Midbrain (tissue), 1 donor: ENCODE measurements at regions not wholly inside any gene's neighbourhood (a gene's known extent, or its start where the extent isn't known, plus 50 kb on each side); places are given as distances from the start of the nearest gene placed in this dataset.
"Not testable (repeated sequence)": the region's sequence is repeated elsewhere in the genome, so short reads cannot be mapped to it uniquely, and the experiment has no call there.

Experiments
- DNase-seq: peaks from one replicate; lab custom pipeline; 2025; lab: John Stamatoyannopoulos, UW

DNA sequence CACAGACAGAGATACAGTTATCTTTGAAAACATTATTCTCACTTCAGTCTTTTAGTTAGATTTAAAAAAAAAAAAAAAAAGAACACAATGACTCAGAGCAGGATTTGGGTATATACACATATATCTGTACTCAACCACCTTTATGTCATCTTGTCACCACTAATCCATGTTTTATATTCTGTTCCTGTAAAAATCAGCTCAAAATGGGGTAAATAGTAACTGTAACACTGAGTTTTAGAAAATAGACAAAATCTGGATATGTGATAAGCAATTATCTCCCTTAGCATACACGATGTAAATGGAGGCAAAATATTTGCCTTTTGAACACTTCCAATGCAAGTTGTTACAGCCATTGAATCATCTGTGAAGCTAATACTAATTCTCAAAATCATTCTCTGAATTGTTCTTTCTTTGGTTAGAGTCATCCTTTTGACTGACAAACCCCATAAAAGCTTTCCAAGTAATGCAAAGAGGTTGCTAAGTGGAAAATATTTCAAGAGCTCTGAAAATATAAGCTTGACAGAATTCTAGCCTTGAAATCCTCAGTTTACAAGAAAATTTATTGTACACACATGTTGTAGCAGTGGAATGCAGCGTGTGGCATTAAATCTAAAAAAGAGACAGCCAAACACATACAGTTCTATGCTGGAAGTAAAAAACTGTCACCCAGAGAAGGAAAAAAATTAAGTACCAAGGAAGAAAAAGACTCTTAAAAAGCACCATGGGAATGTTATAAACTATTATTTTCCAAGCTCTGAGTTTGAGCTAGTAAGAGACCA, 502.2 kb upstream of the PHF14 start:
- DNase-seq: no peak

DNA sequence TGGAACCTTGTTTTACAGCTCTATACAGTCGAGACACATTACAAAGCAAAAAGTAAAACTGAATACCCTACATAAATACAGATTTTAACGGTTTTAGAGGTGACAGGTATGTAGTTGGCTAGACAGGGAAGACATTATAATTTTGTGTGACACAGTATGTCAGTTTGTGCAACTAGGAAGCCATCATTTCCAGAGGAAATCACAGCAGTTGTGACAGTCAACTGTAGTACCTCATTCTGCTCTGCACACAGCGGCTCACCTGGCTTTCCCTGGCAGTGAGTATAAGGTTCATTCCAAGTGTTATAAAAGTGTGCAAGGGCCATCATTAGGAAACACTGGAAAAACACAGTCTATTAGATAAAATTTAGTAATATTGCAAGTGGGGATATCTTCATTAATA, 501.6 kb upstream of the PHF14 start:
- DNase-seq: no peak

DNA sequence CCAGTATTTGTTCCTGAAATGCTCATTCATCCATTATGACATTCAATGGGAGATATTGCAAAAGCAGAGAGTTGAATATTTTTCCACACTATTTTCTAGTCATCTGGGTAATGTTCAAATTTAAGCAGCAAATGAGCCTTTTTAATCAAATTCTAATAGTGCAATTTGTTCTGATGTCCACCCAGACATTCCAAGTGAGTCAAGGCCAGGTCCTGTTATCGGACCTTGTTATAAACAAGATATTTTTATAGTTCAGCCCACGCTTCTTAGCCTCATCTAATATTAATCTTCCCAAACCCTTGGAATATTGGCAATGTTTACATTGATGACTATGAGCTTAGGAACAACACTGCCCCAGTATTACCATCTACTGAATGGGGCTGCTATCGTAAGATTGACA, 500.1 kb upstream of the PHF14 start:
- DNase-seq: no peak

DNA sequence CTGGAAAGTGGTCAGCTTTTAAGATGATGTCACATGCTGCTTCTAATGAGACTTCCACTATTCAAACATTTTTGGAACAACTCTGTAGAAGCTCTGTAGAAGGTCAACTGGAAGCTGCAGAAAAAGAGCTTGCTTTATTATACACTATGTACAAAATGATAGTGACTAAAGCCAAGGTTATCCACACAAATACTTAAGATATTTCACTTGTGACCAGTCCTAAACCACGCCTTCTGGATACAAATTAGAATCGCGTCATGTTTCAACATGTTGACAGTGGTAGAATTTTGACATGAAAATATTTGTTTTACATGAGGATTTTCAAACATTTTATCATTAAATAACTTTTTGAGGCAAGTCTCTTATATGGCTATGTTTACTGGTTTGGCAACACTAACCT, 499.6 kb upstream of the PHF14 start:
- no peak for DNase-seq

DNA sequence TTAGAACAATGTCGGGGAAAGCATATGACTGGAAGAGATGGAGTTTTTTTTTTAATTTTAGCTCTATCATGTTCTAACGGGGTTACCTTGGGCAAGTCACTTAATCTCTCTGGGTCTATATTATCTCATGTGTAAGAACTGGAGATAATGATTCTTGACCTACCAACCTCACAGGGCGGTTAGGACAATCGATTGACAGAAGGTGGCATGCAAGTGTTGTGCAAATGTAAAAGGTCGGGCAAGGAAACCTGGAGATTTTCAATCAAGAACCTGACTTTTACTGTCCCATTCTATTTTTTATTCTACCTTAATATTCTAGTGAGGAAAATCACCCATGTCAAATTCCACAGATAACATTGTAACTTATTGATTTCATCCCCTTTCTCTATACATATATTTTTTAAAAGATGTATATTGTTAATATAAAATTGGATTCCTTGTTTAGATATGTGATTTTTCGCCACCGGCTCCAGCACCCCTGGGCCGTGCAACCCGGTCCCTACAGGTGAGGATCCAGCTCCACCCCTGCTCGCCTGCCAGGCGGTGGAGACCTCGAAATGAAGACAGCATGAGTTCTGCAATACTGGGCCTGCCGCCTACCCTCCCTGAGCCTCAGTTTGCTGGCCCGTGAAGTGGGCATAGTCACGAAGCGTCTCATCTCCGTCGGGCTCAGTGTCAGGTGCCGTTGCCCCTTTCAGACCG, 497.6 kb upstream of the PHF14 start:
- DNase-seq: no peak

DNA sequence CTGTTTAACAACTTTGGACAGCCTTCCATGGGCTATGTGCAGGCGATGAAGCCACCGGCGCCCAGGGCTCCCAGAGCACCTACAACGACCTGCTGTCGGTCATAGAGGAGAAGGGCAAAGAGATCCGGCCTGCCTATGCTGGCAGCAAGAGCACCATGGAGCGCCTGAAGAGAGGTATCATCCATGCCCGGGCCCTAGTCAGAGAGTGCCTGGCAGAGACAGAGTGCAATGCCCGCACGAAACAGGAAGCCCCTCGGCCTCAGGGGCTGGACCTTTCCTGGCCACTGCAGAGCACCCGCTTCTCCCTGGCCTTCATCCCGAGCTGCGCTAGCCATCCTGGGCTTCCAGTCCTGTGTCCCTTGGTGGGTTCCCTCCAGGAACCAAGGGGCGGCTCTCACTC, 497.0 kb upstream of the PHF14 start:
- no peak for DNase-seq

DNA sequence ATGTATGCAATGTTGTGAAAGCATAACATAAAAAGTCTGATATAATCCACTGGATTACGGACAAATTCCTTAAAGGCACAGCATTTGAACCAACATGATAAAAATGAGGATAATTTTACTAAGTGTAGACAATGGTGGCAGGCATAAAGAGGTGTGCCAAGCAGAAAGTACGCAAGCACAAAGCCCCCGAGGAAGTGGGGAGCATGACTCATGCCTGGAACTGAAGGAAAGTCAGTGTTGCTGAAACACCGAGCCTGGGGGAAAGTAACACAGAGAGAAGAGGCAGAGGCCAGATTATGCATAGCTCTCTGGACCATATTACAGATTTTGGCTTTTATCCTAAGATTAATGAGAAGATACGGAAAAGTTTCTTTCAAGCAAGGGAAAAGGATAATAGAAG, 490.0 kb upstream of the PHF14 start:
- no peak for DNase-seq

DNA sequence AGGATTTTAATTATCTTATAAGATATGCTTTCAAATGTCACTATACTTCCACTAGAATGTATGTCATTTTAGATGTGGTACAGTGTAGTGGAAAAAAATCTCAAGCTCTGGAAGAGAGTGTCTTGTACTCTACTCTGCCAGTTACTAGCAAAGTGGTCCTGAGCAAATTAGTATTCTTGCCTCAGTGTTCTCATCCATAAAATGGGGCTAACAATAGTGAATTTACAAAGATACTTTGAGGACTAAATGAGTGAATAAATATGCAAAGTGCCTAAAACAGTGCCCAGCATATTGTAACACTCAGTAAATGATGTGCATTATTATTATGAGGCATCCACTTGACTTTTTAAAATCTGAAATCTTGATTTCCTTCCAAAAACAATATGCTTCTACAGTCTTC, 488.9 kb upstream of the PHF14 start:
- no peak for DNase-seq

DNA sequence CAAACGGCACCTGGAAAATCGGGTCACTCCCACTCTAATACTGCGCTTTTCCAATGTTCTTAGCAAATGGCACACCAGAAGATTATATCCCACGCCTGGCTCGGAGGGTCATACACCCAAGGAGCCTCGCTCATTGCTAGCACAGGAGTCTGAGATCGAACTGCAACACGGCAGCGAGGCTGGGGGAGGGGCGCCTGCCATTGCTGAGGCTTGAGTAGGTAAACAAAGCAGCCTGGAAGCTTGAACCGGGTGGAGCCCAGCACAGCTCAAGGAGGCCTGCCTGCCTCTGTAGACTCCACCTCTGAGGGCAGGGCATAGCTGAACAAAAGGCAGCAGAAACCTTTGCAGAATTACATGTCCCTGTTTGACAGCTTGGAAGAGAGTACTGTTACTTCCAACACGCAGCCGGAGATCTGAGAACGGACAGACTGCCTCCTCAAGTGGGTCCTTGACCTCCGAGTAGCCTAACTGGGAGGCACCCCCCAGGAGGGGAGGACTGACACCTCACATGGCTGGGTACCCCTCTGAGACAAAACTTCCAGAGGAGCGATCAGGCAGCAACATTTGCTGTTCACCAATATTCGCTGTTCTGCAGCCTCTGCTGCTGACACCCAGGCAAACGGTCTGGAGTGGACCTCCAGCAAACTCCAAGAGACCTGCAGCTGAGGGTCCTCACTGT, 472.3 kb upstream of the PHF14 start:
- DNase-seq: not testable (repeated sequence)

DNA sequence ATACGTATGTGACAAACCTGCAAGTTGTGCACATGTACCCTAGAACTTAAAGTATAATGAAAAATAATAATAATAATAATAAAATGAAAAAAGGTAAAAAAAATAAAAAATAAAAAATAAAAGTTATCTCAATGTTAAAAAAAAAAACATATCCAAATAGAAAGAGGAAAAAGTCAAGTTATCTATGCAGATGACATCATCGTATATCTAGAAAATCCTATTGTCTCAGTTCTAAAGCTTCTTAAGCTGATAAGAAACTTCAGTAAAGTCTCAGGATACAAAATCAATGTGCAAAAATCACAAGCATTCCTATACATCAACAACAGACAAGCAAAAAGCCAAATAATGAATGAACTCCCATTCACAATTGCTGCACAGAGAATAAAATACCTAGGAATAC, 466.6 kb upstream of the PHF14 start:
- DNase-seq: no peak

DNA sequence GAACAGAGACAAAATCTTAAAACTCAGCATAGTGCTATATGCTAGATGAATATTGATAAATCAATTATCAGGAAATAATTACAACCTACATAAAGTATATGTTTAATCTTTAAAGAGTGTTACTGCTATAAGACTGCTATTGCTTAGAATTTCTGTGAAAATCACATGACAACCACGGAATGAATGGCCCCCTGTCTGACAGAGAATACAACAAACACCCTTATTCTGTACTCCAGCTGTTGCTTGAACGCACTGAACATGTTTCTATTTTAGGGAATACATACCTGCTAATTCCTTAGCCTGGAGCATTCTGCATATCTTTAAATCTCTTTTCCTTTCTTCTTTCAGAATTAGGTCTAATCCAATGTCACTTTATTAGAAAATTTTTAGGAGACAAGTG, 452.4 kb upstream of the PHF14 start:
- no peak for DNase-seq

DNA sequence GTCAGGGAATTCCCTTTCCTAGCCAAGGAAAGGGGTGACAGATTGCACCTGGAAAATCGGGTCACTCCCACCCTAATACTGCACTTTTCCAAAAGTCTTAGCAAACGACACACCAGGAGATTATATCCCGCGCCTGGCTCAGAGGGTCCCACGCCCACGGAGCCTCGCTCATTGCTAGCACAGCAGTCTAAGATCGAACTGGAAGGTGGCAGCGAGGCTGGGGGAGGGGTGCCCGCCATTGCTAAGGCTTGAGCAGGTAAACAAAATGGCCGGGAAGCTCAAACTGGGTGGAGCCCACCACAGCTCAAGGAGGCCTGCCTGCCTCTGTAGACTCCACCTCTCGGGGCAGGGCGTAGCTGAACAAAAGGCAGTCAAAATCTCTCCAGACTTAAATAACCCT, 440.2 kb upstream of the PHF14 start:
- DNase-seq: not testable (repeated sequence)

DNA sequence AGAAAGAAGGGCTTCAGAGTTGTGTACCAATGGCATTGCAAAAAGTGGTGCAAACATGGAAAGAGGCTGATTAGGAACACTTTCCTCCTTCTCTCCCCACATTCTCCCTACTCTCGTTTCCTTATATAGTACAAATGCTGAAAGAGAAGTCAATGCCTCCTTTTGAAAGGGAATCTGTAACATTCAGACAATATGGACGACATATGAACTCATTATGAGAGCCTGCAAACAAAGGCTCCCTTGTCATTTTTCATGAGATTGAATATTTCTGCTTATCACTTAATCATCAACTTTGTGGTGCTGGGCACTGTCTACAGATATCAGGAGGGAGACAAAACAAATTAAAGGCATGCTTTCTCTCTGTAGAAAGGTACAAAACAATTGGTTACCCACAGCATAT, 437.1 kb upstream of the PHF14 start:
- no peak for DNase-seq

DNA sequence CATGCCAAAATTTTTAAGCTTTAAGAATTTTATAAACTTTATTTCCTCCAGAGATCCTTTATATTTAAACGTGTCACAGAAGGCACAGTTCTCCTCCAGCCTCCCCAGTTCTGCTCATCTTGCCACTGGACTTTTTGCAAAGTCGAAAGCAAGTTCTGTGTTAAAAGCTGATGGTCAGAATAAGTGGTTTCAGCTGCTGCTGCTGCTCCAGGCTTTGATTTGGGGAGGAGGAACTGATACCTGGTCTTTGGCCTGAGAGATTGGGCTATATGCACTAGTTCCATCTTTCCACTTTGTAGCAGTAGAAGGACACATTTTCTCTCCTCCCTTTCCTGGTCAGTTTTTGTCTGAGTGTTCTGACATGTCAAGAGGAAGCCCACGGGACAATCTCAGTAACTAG, 435.9 kb upstream of the PHF14 start:
- DNase-seq: no peak

DNA sequence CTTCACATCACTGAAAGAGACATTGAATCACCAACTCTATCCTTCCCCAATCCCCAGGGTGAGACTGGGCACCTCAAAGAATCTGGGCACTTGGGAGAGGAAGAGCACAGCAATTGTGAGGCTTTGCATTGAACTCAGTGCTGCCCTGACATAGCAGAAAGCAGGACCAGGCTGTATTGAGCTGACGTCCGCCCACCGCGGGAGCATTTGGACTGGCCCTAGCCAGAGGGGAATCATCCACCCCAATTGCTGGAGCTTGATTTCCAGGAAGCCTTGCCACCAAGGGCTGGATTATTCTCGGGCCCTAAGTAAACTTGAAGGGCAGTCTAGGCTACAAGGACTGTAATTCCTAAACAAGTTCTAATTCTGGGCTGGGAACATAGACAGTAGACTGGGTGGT, 416.3 kb upstream of the PHF14 start:
- DNase-seq: no peak

DNA sequence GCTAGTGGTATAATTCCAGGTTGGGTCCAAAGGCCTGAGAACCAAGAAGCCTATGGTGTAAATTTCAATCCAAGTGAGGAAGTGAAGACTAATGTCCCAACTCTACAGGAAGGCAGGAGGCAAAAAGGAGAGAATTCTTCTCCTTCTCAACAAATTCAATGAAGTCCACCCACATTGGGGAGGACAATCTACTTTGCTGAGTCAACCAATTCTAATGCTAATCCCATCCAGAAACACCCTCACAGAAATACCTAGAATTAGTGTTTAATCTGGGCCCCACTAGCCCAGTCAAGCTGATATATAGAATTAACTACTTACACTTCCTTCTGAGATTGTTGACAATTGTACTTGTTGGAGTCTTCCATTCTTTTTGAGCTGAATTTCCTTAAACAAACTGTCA, 413.2 kb upstream of the PHF14 start:
- no peak for DNase-seq

DNA sequence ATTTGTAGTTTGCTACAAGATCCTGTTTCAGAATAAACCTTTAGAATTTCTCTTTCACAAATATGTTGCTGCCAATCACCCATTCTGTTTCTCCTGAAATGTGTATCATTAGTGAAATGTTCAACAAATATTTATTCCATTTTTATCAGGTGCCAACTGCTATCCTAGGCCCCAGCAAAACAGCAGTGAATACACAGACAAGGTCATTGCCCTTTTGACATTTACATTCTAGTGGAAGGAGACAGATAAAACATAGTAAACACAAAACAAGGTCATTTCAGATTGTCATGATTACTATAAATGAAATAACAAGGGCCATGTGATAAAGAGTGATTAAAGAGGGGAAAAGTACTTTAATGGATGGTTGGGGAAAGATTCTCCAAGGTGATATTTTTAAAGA, 404.8 kb upstream of the PHF14 start:
- no peak for DNase-seq

DNA sequence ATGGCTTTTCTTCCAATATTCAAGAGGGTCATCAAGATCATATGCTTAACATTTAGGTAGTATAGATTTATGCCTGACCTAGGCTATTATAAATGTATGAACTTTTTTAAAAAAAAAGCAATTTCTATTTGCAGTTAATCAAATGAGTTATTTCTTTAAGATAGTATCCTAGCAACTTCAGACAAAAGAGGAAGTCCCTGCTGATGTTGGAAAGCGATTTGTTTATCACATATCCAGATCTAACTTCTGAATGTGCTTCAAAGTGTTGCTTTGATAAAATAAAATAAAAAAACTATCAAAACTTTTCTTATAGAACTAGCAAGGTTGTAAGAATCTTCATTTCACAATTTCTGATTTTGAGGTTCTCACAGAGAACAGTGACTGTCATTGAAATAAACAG, 401.9 kb upstream of the PHF14 start:
- no peak for DNase-seq

DNA sequence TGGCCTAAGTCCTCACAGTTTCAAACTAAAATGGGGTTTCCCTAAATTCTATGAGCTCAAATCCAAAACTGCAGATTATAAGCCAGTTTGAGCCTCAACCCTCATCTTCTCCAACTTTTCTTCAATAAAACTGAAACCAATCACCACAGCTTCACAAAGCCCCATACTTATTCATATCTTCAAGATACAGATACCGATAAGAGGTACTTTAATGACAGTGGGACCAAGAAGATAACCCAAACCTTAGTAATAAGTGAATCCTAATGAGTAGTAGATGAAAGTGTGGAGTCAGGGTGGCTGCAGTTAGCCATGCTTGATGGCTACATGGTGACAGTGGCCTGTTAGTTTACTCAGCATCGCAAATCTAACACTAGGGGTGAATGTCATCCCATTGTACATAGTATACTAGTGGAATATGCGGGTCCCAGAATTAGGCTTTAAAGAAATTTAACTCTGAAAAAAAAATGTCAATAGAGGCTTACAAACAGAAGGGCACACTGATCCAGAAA, 395.8 kb upstream of the PHF14 start:
- DNase-seq: no peak

DNA sequence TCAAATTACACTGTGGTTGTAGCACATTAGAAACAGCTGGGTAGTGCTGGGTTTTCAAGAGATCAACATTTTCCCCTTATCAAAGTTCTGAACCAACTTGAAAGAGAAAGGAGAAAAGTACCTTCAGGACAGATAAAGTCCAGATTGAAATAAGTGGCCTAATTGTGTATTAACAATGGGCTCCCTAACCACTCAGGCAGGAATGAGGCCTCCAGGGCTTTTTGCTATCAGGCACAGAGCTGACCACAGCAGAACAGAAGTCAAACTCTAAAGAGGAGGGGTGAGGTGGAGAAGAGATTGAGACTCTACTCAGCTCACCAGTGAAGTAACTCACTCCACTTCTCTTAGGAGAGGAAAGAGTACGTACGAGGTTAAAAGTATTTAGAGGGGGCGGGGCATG, 394.1 kb upstream of the PHF14 start:
- no peak for DNase-seq

DNA sequence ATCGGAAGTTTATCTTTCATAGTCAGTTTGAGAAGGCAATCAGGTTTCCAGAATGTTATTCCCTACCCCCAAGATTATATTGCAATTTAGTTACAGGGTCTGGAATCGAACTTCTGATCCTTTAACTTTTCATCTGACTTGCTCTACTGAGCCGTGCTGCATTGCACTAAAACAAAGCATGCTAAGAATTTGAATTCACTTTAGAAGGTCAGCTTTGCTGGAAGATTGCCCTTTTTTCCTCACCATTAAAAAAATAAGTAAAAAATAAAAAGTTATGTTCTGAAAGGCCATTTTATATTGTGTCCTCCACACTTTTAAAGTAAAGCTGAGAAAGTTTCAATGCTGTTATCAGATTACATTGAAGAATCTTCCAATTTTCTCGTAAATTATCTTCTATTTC, 388.8 kb upstream of the PHF14 start:
- DNase-seq: no peak

DNA sequence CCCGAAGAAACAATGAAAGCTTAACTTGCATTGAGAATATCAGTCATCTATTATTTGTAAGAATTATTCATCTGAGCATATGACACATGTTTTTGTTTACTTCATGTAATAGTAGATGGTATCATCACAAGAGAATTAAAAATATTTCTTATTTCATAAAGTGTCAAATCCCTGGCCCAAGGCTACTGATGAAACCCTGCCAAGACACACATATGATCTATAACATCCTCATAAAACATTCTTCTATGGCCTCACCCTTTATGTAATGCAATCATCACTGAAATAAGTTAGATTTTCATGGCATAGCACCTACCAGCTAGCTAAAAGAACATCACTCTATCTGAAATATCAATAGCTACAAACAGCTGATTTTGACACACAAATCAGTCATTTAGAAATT, 385.6 kb upstream of the PHF14 start:
- no peak for DNase-seq

DNA sequence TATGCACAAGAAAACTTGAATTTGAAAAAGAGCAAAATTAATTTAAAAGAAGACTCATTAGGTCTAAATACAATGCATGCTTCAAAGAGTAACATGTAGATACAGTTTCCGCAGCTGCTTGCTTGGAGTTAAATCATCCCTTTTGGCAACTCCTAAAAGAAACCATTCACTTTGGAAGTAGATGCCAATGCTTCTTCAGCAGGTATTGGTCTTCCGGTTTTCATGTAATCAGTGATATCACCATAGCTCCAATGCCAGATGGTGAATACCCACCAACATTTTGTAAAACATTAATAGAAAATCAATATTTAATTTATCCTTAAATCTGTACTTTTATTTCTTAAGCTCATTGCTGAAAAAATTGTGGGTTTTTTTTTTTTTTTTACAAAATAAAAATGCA, 381.1 kb upstream of the PHF14 start:
- no peak for DNase-seq
